WTC11 (cell line): ENCODE measurements at regions not wholly inside any gene's neighbourhood (a gene's known extent, or its start where the extent isn't known, plus 50 kb on each side); places are given as distances from the start of the nearest gene placed in this dataset.

ENCODE experiments used
- ATAC-seq: fragments of 200-7000 bp; cut with Tn5 transposase; 2 replicates; pipeline ENCODE4 v1.10.0; 2021; ENCODE audit warnings: mild to moderate bottlenecking, moderate library complexity
- CTCF ChIA-PET: fragments of 300-600 bp; sonication (Branson Sonifier 250); formaldehyde crosslinking; loops from one replicate; lab custom pipeline; 2021; ENCODE audit warnings: antibody characterized with exemption; lab: Charles Lee
- POLR2A ChIA-PET: fragments of 350-600 bp; sonication (Branson Sonifier 250); formaldehyde crosslinking; loops from one replicate; lab custom pipeline; 2021; ENCODE audit warnings: antibody characterized with exemption; lab: Charles Lee
- DNase-seq: peaks from one replicate; pipeline ENCODE4 v3.0.0; 2021; ENCODE audit warnings: low spot score
- H3K27ac Mint-ChIP-seq: 2 replicates; pipeline ENCODE4 v1.8.0; 2021; ENCODE audit warnings: mixed read lengths
- H3K27me3 Mint-ChIP-seq: 2 replicates; pipeline ENCODE4 v1.8.0; 2021; ENCODE audit warnings: low read depth, mild to moderate bottlenecking, moderate library complexity, mixed read lengths
- H3K36me3 Mint-ChIP-seq: 2 replicates; pipeline ENCODE4 v1.8.0; 2021; ENCODE audit warnings: mixed read lengths
- H3K4me1 Mint-ChIP-seq: 2 replicates; pipeline ENCODE4 v1.8.0; 2022; ENCODE audit warnings: mixed read lengths
- H3K4me3 Mint-ChIP-seq: 2 replicates; pipeline ENCODE4 v1.8.0; 2021; ENCODE audit warnings: mild to moderate bottlenecking, moderate library complexity, mixed read lengths
- H3K9me3 Mint-ChIP-seq: 2 replicates; pipeline ENCODE4 v1.8.0; 2021; ENCODE audit warnings: mixed read lengths
- ATF1 ChIP-seq: sonication (generic); formaldehyde crosslinking; IDR thresholded peaks from 2 replicates; pipeline ENCODE4 v1.8.1; 2023; ENCODE audit warnings: mild to moderate bottlenecking, moderate library complexity, missing genetic modification reagents
- ATF2 ChIP-seq: sonication (generic); formaldehyde crosslinking; IDR thresholded peaks from 2 replicates; pipeline ENCODE4 v1.8.1; 2022; ENCODE audit warnings: low read depth, missing genetic modification reagents, borderline replicate concordance
- EMX1 ChIP-seq: fragments of 250-450 bp; sonication (Bioruptor Pico); IDR thresholded peaks from 2 replicates; pipeline ENCODE4 v1.8.0; 2021; ENCODE audit warnings: mild to moderate bottlenecking
- ESRRA ChIP-seq: sonication (generic); formaldehyde crosslinking; IDR thresholded peaks from 2 replicates; pipeline ENCODE4 v1.8.1; 2022; ENCODE audit warnings: mild to moderate bottlenecking, missing genetic modification reagents, borderline replicate concordance
- FOXJ3 ChIP-seq: sonication (generic); formaldehyde crosslinking; IDR thresholded peaks from 2 replicates; pipeline ENCODE4 v1.9.0; 2021; ENCODE audit warnings: missing genetic modification reagents, mild to moderate bottlenecking, borderline replicate concordance
- IRF2 ChIP-seq: sonication (generic); formaldehyde crosslinking; IDR thresholded peaks from 2 replicates; pipeline ENCODE4 v1.8.0; 2022; ENCODE audit warnings: low read depth, missing genetic modification reagents, borderline replicate concordance
- MAX ChIP-seq: sonication (generic); formaldehyde crosslinking; IDR thresholded peaks from 2 replicates; pipeline ENCODE4 v1.8.0; 2022; ENCODE audit warnings: mild to moderate bottlenecking, missing genetic modification reagents
- MYBL2 ChIP-seq: sonication (generic); formaldehyde crosslinking; IDR thresholded peaks from 2 replicates; pipeline ENCODE4 v1.8.1; 2023; ENCODE audit warnings: mild to moderate bottlenecking, moderate library complexity, missing genetic modification reagents
- NR2C2 ChIP-seq: sonication (generic); formaldehyde crosslinking; IDR thresholded peaks from 2 replicates; pipeline ENCODE4 v1.8.0; 2022; ENCODE audit warnings: mild to moderate bottlenecking, missing genetic modification reagents
- NR3C1 ChIP-seq: sonication (generic); formaldehyde crosslinking; conservative IDR thresholded peaks from 2 replicates; pipeline ENCODE4 v1.8.1; 2023; ENCODE audit warnings: low read depth, mild to moderate bottlenecking, missing genetic modification reagents
- RELA ChIP-seq: sonication (generic); formaldehyde crosslinking; IDR thresholded peaks from 2 replicates; pipeline ENCODE4 v1.8.1; 2022; ENCODE audit warnings: missing genetic modification reagents, mild to moderate bottlenecking, borderline replicate concordance
- RORB ChIP-seq: fragments of 250-450 bp; sonication (Bioruptor Pico); IDR thresholded peaks from 2 replicates; pipeline ENCODE4 v1.9.0; 2021; ENCODE audit warnings: mild to moderate bottlenecking
- SP1 ChIP-seq: sonication (generic); formaldehyde crosslinking; conservative IDR thresholded peaks from 2 replicates; pipeline ENCODE4 v1.8.1; 2022; ENCODE audit warnings: missing genetic modification reagents
- TEAD1 ChIP-seq: sonication (generic); formaldehyde crosslinking; IDR thresholded peaks from 2 replicates; pipeline ENCODE4 v1.8.0; 2022; ENCODE audit warnings: mild to moderate bottlenecking, missing genetic modification reagents
- ZNF317 ChIP-seq: sonication (generic); formaldehyde crosslinking; IDR thresholded peaks from 2 replicates; pipeline ENCODE4 v1.8.1; 2023; ENCODE audit warnings: low read depth, mild to moderate bottlenecking, moderate library complexity, missing genetic modification reagents, borderline replicate concordance
- ZNF532 ChIP-seq: fragments of 250-450 bp; sonication (Bioruptor Pico); IDR thresholded peaks from 2 replicates; pipeline ENCODE4 v1.9.0; 2021; ENCODE audit warnings: mild to moderate bottlenecking, borderline replicate concordance
- ZNF671 ChIP-seq: fragments of 250-450 bp; sonication (Bioruptor Pico); IDR thresholded peaks from 2 replicates; pipeline ENCODE4 v1.8.0; 2021; ENCODE audit warnings: mild to moderate bottlenecking
- TF ChIP-seq, protein P1 (sequence below): sonication (generic); formaldehyde crosslinking; IDR thresholded peaks from 2 replicates; pipeline ENCODE4 v1.8.1; 2022; ENCODE audit warnings: mild to moderate bottlenecking, moderate library complexity, missing genetic modification reagents
- TF ChIP-seq, protein P2 (sequence below): fragments of 250-450 bp; sonication (Bioruptor Pico); IDR thresholded peaks from 2 replicates; pipeline ENCODE4 v1.9.0; 2021; ENCODE audit warnings: mild to moderate bottlenecking
- TF ChIP-seq, protein P3 (sequence below): sonication (generic); formaldehyde crosslinking; IDR thresholded peaks from 2 replicates; pipeline ENCODE4 v1.8.0; 2022; ENCODE audit warnings: mild to moderate bottlenecking, missing genetic modification reagents
- TF ChIP-seq, protein P4 (sequence below): fragments of 250-450 bp; sonication (Bioruptor Pico); IDR thresholded peaks from 2 replicates; pipeline ENCODE4 v1.8.0; 2021; ENCODE audit warnings: mild to moderate bottlenecking

DNA sequence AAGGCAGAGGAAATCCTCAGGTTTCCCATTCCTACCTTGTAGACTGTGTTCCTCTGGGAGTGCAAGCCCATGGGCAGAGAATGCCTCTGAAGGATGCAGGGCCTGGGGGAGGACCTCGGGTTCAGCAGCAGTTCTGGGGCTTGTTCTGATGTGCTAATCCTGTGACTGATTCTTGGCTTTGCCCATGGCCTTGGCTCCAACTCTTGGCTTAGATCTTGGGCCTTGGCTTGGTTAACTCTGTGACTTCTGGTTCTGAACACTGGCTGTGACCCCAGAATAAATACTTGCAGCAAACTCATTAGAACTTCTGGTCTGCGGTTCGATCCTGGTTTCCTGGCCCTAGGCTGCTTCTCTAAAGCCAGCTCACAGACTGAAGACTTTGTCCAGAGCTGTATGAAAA is 366.9 kb upstream of the ZEB2 start:
- DNase-seq (no peak), ATAC-seq (no peak)
- Mint-ChIP-seq H3K27me3 (no peaks in the 10 kb centered on the region), H3K9me3 (peaks cover 10% of the 10 kb centered on the region), H3K27ac (no peak overlapping the region), H3K4me3 (no peak overlapping the region), H3K4me1 (peaks cover 8% of the 10 kb centered on the region), H3K36me3 (peaks cover 5% of the 10 kb centered on the region; the same call in 1 of the 2 replicates)
- ChIA-PET CTCF (no interaction called here), POLR2A (no interaction called here)
- no peak for TF ChIP-seq EMX1 (CRISPR knock-in tag)
- TF ChIP-seq, protein P1, sequence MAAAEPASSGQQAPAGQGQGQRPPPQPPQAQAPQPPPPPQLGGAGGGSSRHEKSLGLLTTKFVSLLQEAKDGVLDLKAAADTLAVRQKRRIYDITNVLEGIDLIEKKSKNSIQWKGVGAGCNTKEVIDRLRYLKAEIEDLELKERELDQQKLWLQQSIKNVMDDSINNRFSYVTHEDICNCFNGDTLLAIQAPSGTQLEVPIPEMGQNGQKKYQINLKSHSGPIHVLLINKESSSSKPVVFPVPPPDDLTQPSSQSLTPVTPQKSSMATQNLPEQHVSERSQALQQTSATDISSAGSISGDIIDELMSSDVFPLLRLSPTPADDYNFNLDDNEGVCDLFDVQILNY, result no peak

GRCh38 chr2:144877893-144878292 is 358.0 kb upstream of the ZEB2 start:
- no peaks in the 10 kb centered on the region for H3K27me3 Mint-ChIP-seq
- H3K36me3 Mint-ChIP-seq, result peaks cover 5% of the 10 kb centered on the region; the same call in 1 of the 2 replicates
- ChIA-PET CTCF (no interaction called here), POLR2A (no interaction called here)
- no peak overlapping the region for H3K27ac Mint-ChIP-seq
- no peak overlapping the region for H3K4me3 Mint-ChIP-seq
- TF ChIP-seq, protein P2, sequence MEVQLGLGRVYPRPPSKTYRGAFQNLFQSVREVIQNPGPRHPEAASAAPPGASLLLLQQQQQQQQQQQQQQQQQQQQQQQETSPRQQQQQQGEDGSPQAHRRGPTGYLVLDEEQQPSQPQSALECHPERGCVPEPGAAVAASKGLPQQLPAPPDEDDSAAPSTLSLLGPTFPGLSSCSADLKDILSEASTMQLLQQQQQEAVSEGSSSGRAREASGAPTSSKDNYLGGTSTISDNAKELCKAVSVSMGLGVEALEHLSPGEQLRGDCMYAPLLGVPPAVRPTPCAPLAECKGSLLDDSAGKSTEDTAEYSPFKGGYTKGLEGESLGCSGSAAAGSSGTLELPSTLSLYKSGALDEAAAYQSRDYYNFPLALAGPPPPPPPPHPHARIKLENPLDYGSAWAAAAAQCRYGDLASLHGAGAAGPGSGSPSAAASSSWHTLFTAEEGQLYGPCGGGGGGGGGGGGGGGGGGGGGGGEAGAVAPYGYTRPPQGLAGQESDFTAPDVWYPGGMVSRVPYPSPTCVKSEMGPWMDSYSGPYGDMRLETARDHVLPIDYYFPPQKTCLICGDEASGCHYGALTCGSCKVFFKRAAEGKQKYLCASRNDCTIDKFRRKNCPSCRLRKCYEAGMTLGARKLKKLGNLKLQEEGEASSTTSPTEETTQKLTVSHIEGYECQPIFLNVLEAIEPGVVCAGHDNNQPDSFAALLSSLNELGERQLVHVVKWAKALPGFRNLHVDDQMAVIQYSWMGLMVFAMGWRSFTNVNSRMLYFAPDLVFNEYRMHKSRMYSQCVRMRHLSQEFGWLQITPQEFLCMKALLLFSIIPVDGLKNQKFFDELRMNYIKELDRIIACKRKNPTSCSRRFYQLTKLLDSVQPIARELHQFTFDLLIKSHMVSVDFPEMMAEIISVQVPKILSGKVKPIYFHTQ (CRISPR knock-in tag), result no peak
- TF ChIP-seq IRF2 (CRISPR knock-in tag), result no peak
- no peak for TF ChIP-seq MYBL2 (CRISPR knock-in tag)
- no peak for TF ChIP-seq ATF2 (CRISPR knock-in tag)
- TF ChIP-seq RORB (CRISPR knock-in tag), result no peak
- no peak for TF ChIP-seq SP1 (CRISPR knock-in tag)
- TF ChIP-seq ZNF671 (CRISPR knock-in tag), result no peak
- TF ChIP-seq, protein P3, sequence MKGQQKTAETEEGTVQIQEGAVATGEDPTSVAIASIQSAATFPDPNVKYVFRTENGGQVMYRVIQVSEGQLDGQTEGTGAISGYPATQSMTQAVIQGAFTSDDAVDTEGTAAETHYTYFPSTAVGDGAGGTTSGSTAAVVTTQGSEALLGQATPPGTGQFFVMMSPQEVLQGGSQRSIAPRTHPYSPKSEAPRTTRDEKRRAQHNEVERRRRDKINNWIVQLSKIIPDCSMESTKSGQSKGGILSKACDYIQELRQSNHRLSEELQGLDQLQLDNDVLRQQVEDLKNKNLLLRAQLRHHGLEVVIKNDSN (CRISPR knock-in tag), result no peak
- TF ChIP-seq RELA (CRISPR knock-in tag), result no peak
- no peak for TF ChIP-seq MAX
- no peak for TF ChIP-seq NR3C1
- TF ChIP-seq NR2C2 (CRISPR knock-in tag), result no peak
- TF ChIP-seq ESRRA (CRISPR knock-in tag), result no peak
- TF ChIP-seq ATF1 (CRISPR knock-in tag), result no peak
- TF ChIP-seq ZNF532 (CRISPR knock-in tag), result no peak
- TF ChIP-seq FOXJ3 (CRISPR knock-in tag), result no peak
- no peak for TF ChIP-seq TEAD1 (CRISPR knock-in tag)
- TF ChIP-seq ZNF317 (CRISPR knock-in tag), result no peak
- TF ChIP-seq, protein P4, sequence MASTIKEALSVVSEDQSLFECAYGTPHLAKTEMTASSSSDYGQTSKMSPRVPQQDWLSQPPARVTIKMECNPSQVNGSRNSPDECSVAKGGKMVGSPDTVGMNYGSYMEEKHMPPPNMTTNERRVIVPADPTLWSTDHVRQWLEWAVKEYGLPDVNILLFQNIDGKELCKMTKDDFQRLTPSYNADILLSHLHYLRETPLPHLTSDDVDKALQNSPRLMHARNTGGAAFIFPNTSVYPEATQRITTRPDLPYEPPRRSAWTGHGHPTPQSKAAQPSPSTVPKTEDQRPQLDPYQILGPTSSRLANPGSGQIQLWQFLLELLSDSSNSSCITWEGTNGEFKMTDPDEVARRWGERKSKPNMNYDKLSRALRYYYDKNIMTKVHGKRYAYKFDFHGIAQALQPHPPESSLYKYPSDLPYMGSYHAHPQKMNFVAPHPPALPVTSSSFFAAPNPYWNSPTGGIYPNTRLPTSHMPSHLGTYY (CRISPR knock-in tag), result no peak
- ATAC-seq, result no peak
- H3K4me1 Mint-ChIP-seq, result peaks cover 9% of the 10 kb centered on the region
- peaks cover 17% of the 10 kb centered on the region for H3K9me3 Mint-ChIP-seq
- no peak for DNase-seq
